HEK293T (cell line): ENCODE measurements at regions not wholly inside any gene's neighbourhood (a gene's known extent, or its start where the extent isn't known, plus 50 kb on each side); places are given as distances from the start of the nearest gene placed in this dataset.

Experiments used
- ELF4 ChIP-seq: fragments of 450-650 bp; IDR thresholded peaks from 2 replicates; pipeline ENCODE4 v1.6.1; 2017; ENCODE audit warnings: antibody characterized with exemption
- FOXA1 ChIP-seq: fragments of 450-650 bp; IDR thresholded peaks from 2 replicates; pipeline ENCODE4 v1.6.1; 2016; ENCODE audit warnings: mild to moderate bottlenecking
- HDGF ChIP-seq: fragments of 450-650 bp; IDR thresholded peaks from 2 replicates; pipeline ENCODE4 v1.6.1; 2017; ENCODE audit warnings: antibody characterized with exemption, borderline replicate concordance

- TF ChIP-seq ELF4, result no peak
- no peak for TF ChIP-seq HDGF
- no peak for TF ChIP-seq FOXA1
Measured at GRCh38 chr4:184942444-184943425, 75.6 kb upstream of the HELT start.
